MM.1S (cell line): ENCODE measurements at regions not wholly inside any gene's neighbourhood (a gene's known extent, or its start where the extent isn't known, plus 50 kb on each side); places are given as distances from the start of the nearest gene placed in this dataset.

ENCODE experiments used
- DNase-seq: peaks from one replicate; pipeline ENCODE4 v3.0.0-alpha.2; 2015
- H2AFZ ChIP-seq: fragments of 300-600 bp; sonication (generic); 2 replicates; pipeline ENCODE4 v1.6.0; 2016; ENCODE audit warnings: antibody characterized with exemption, low read length
- H3F3A ChIP-seq: fragments of 300-600 bp; sonication (generic); 2 replicates; pipeline ENCODE4 v1.6.1; 2016; ENCODE audit warnings: mild to moderate bottlenecking, antibody characterized with exemption, low read length, moderate library complexity, mixed read lengths; ENCODE audit not compliant: insufficient read depth
- H3K27ac ChIP-seq: fragments of 300-600 bp; sonication (generic); 2 replicates; pipeline ENCODE4 v1.5.1; 2016; ENCODE audit warnings: mild to moderate bottlenecking, low read length
- H3K27me3 ChIP-seq: fragments of 300-600 bp; sonication (generic); replicated peaks from 2 replicates; pipeline ENCODE4 v1.6.0; 2016; ENCODE audit warnings: low read length; ENCODE audit not compliant: insufficient read depth
- H3K36me3 ChIP-seq: fragments of 300-600 bp; sonication (generic); replicated peaks from 2 replicates; pipeline ENCODE4 v1.6.1; 2016; ENCODE audit warnings: mild to moderate bottlenecking, low read length, mixed read lengths; ENCODE audit not compliant: insufficient read depth
- H3K4me1 ChIP-seq: fragments of 300-600 bp; sonication (generic); 2 replicates; pipeline ENCODE4 v1.6.1; 2016; ENCODE audit warnings: low read length, mixed read lengths
- H3K4me2 ChIP-seq: fragments of 300-600 bp; sonication (generic); 2 replicates; pipeline ENCODE4 v1.6.0; 2016; ENCODE audit warnings: low read depth, low read length
- H3K4me3 ChIP-seq: fragments of 300-600 bp; sonication (generic); 2 replicates; pipeline ENCODE4 v1.5.1; 2016; ENCODE audit warnings: low read length, mixed read lengths
- H3K79me2 ChIP-seq: fragments of 300-600 bp; sonication (generic); 2 replicates; pipeline ENCODE4 v1.6.1; 2016; ENCODE audit warnings: mixed run types, low read length, mixed read lengths
- H3K9ac ChIP-seq: fragments of 300-600 bp; sonication (generic); 2 replicates; pipeline ENCODE4 v1.6.1; 2016; ENCODE audit warnings: low read length, mixed read lengths
- H3K9me2 ChIP-seq: fragments of 300-600 bp; sonication (generic); replicated peaks from 2 replicates; pipeline ENCODE4 v1.6.1; 2016; ENCODE audit warnings: mild to moderate bottlenecking, low read length, mixed read lengths; ENCODE audit not compliant: insufficient read depth
- H3K9me3 ChIP-seq: fragments of 300-600 bp; sonication (generic); replicated peaks from 2 replicates; pipeline ENCODE4 v1.6.1; 2016; ENCODE audit warnings: mild to moderate bottlenecking, low read length, mixed read lengths; ENCODE audit not compliant: insufficient read depth
- H4K20me1 ChIP-seq: fragments of 300-600 bp; sonication (generic); 2 replicates; pipeline ENCODE4 v1.6.1; 2016; ENCODE audit warnings: mild to moderate bottlenecking, low read length, moderate library complexity, mixed read lengths; ENCODE audit not compliant: insufficient read depth
- EZH2 ChIP-seq: fragments of 300-600 bp; sonication (generic); optimal IDR thresholded peaks from 2 replicates; pipeline ENCODE3; 2017; ENCODE audit warnings: low read depth, mild to moderate bottlenecking, antibody characterized with exemption, low read length, mixed read lengths
- EZH2phosphoT487 ChIP-seq: fragments of 300-600 bp; sonication (generic); IDR thresholded peaks from 2 replicates; pipeline ENCODE4 v1.6.1; 2018; ENCODE audit warnings: antibody characterized with exemption, low read length
- TF ChIP-seq, protein P1 (sequence below): fragments of 300-600 bp; sonication (generic); IDR thresholded peaks from 2 replicates; pipeline ENCODE4 v1.5.1; 2016; ENCODE audit warnings: antibody characterized with exemption, low read length, mixed read lengths

DNA sequence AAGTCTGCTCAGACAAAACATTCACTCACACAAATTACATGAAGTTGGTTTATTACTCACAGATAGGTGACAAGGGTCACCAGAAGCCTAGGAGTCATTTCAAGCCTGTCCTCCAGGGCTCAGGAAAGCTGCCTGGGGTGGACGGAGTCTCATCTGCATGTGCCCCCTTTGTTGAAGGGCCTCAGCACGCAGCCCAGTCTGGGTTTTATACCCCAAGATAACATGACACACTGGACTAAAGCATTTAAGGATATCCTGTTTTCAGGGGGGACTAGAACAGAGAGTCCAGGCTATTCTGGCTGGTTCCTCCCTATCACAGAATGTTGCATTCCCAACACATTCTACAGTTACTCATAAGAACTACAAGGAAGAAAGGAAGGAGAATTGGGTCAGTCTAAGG lies 164.7 kb downstream of the MREG start:
- no peak overlapping the region for H3K4me2 ChIP-seq
- no peak overlapping the region for H3K27ac ChIP-seq
- no peak overlapping the region for H3K9ac ChIP-seq
- no peak for DNase-seq
- no peaks in the 10 kb centered on the region for H3F3A ChIP-seq
- no peaks in the 10 kb centered on the region for H3K79me2 ChIP-seq
- no peaks in the 10 kb centered on the region for H3K36me3 ChIP-seq
- no peaks in the 10 kb centered on the region for H3K27me3 ChIP-seq
- no peaks in the 10 kb centered on the region for H3K4me1 ChIP-seq
- no peaks in the 10 kb centered on the region for H4K20me1 ChIP-seq
- no peaks in the 10 kb centered on the region for H3K9me2 ChIP-seq
- no peak for TF ChIP-seq EZH2phosphoT487
- TF ChIP-seq EZH2: no peak
- TF ChIP-seq, protein P1, sequence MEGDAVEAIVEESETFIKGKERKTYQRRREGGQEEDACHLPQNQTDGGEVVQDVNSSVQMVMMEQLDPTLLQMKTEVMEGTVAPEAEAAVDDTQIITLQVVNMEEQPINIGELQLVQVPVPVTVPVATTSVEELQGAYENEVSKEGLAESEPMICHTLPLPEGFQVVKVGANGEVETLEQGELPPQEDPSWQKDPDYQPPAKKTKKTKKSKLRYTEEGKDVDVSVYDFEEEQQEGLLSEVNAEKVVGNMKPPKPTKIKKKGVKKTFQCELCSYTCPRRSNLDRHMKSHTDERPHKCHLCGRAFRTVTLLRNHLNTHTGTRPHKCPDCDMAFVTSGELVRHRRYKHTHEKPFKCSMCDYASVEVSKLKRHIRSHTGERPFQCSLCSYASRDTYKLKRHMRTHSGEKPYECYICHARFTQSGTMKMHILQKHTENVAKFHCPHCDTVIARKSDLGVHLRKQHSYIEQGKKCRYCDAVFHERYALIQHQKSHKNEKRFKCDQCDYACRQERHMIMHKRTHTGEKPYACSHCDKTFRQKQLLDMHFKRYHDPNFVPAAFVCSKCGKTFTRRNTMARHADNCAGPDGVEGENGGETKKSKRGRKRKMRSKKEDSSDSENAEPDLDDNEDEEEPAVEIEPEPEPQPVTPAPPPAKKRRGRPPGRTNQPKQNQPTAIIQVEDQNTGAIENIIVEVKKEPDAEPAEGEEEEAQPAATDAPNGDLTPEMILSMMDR: no peak
- no peak overlapping the region for H3K4me3 ChIP-seq
- no peak overlapping the region for H2AFZ ChIP-seq
- H3K9me3 ChIP-seq: no peaks in the 10 kb centered on the region

DNA sequence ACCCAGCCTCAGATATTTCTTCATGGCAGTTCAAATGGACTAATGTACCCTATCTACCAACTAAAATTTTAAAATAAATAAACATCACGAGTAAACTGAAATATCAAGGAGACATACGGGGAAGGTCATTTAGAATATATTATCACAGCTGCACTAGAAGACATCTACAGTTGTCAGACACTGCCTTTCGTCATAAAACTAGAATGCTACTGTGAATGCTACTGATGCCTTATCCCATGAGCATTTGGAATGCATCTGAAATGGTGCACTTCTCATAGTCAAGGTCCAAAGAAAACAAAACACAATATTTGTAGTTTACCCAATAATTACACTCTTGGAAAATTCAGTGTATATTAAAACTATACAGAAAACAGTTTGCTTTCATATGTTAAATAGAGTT lies 165.2 kb downstream of the MREG start:
- H3K27ac ChIP-seq: no peak overlapping the region

DNA sequence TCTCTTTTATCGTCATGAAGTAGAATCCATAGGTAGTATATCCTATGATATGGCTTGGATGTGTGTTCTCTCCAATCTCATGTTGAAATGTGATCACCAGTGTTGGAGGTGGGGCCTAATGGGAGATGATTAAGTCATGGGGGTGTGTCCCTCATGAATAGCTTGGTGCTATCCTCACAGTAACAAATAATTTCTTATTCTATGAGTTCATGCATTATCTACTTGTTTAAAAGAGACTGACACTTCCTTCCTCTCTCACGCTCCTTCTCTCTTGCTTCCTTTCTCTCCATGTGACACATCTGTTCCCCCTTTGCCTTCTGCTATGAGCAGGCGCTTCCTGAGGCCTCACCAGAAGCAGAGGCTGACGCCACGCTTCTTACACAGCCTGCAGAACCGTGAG lies 165.6 kb downstream of the MREG start:
- no peaks in the 10 kb centered on the region for H4K20me1 ChIP-seq
- no peak for DNase-seq
- H3K36me3 ChIP-seq: no peaks in the 10 kb centered on the region
- H2AFZ ChIP-seq: no peak overlapping the region
- 0 out of 2 replicates have a peak, but pooled peaks cover under 1% of the 10 kb centered on the region for H3K4me1 ChIP-seq
- H3K9me3 ChIP-seq: no peaks in the 10 kb centered on the region
- H3K79me2 ChIP-seq: no peaks in the 10 kb centered on the region
- no peaks in the 10 kb centered on the region for H3F3A ChIP-seq
- H3K27ac ChIP-seq: no peak overlapping the region
- H3K27me3 ChIP-seq: no peaks in the 10 kb centered on the region
- H3K9ac ChIP-seq: no peak overlapping the region
- H3K9me2 ChIP-seq: no peaks in the 10 kb centered on the region
- H3K4me3 ChIP-seq: no peak overlapping the region
- no peak for TF ChIP-seq EZH2phosphoT487
- no peak for TF ChIP-seq EZH2
- TF ChIP-seq, protein P1: no peak
- no peak overlapping the region for H3K4me2 ChIP-seq

More for the DNA sequence above, 165.2 kb downstream of the MREG start:
- Histone ChIP-seq H3K27me3 (no peaks in the 10 kb centered on the region), H3K79me2 (no peaks in the 10 kb centered on the region), H3K36me3 (no peaks in the 10 kb centered on the region), H3K4me3 (no peak overlapping the region), H3K9me3 (no peaks in the 10 kb centered on the region), H3K4me2 (no peak overlapping the region), H3K9ac (no peak overlapping the region), H3K4me1 (no peaks in the 10 kb centered on the region), H4K20me1 (no peaks in the 10 kb centered on the region), H3K9me2 (no peaks in the 10 kb centered on the region), H2AFZ (no peak overlapping the region), H3F3A (no peaks in the 10 kb centered on the region)
- TF ChIP-seq EZH2phosphoT487 (no peak), EZH2 (no peak)
- TF ChIP-seq, protein P1: no peak
- DNase-seq: no peak
